ENCODE measurements at regions not wholly inside any gene's neighbourhood (a gene's known extent, or its start where the extent isn't known, plus 50 kb on each side); places are given as distances from the start of the nearest gene placed in this dataset.
"Not testable (repeated sequence)": the region's sequence is repeated elsewhere in the genome, so short reads cannot be mapped to it uniquely, and the experiment has no call there.

GRCh38 chr2:16069933-16070647 lies 129.7 kb downstream of the MYCN start:
- no peak for DNase-seq

- no peak for DNase-seq
Observed at GRCh38 chr2:16069663-16069932, 129.2 kb downstream of the MYCN start.

- DNase-seq: no peak
Observed at GRCh38 chr2:16068552-16068940, 128.2 kb downstream of the MYCN start.

- DNase-seq: no peak
Observed at GRCh38 chr2:16067866-16068551, 127.7 kb downstream of the MYCN start.

GRCh38 chr2:16067444-16067843 lies 127.1 kb downstream of the MYCN start:
- DNase-seq: no peak

- DNase-seq: no peak
Observed at GRCh38 chr2:16067037-16067406, 126.7 kb downstream of the MYCN start.

- DNase-seq: no peak
Observed at GRCh38 chr2:16066261-16067036, 126.1 kb downstream of the MYCN start.

GRCh38 chr2:16065272-16066069 lies 125.1 kb downstream of the MYCN start:
- DNase-seq: not testable (repeated sequence)

- DNase-seq: no peak
Observed at GRCh38 chr2:16064745-16065144, 124.4 kb downstream of the MYCN start.

GRCh38 chr2:16063955-16064633 lies 123.7 kb downstream of the MYCN start:
- DNase-seq: no peak

- no peak for DNase-seq
Observed at GRCh38 chr2:16063251-16063850, 123.0 kb downstream of the MYCN start.

- DNase-seq: no peak
Observed at GRCh38 chr2:16062471-16063250, 122.3 kb downstream of the MYCN start.

GRCh38 chr2:16061441-16062217 lies 121.3 kb downstream of the MYCN start:
- no peak for DNase-seq

- DNase-seq: no peak
Observed at GRCh38 chr2:16060936-16061338, 120.6 kb downstream of the MYCN start.

- no peak for DNase-seq
Observed at GRCh38 chr2:16060125-16060935, 120.0 kb downstream of the MYCN start.

- no peak for DNase-seq
Observed at GRCh38 chr2:16059393-16060016, 119.2 kb downstream of the MYCN start.

- no peak for DNase-seq
Observed at GRCh38 chr2:16058747-16059358, 118.5 kb downstream of the MYCN start.

GRCh38 chr2:16058256-16058655 lies 117.9 kb downstream of the MYCN start:
- no peak for DNase-seq

GRCh38 chr2:16057661-16058060 lies 117.3 kb downstream of the MYCN start:
- DNase-seq: no peak
